Large intestine (tissue), 3 donors: ENCODE measurements at regions not wholly inside any gene's neighbourhood (a gene's known extent, or its start where the extent isn't known, plus 50 kb on each side); places are given as distances from the start of the nearest gene placed in this dataset.
"Not testable (repeated sequence)": the region's sequence is repeated elsewhere in the genome, so short reads cannot be mapped to it uniquely, and the experiment has no call there.

Source experiments
- DNase-seq, 2 donors: peaks; one replicate each; pipeline versions ENCODE4 v3.0.0 to v3.0.0-alpha.2; 2013
- H3K27ac ChIP-seq: one replicate; pipeline ENCODE4 v1.5.1; 2013; ENCODE audit warnings: low read length
- H3K27me3 ChIP-seq: 2 replicates; pipeline ENCODE4 v1.6.1; 2013; ENCODE audit warnings: low read length; ENCODE audit not compliant: control insufficient read depth, insufficient read depth
- H3K36me3 ChIP-seq: 2 replicates; pipeline ENCODE4 v1.6.1; 2013; ENCODE audit warnings: low read length; ENCODE audit not compliant: control insufficient read depth, insufficient read depth
- H3K4me1 ChIP-seq: one replicate; pipeline ENCODE4 v1.6.1; 2013; ENCODE audit warnings: low read length; ENCODE audit not compliant: control insufficient read depth, insufficient read depth
- H3K4me3 ChIP-seq: one replicate; pipeline ENCODE4 v1.5.1; 2013; ENCODE audit warnings: low read length
- H3K9me3 ChIP-seq: one replicate; pipeline ENCODE4 v1.6.1; 2013; ENCODE audit warnings: mild to moderate bottlenecking, low read depth, low read length, moderate library complexity; ENCODE audit not compliant: control insufficient read depth
- WGBS: methylation state at CpG from one replicate; pipeline ENCODE4 v1.1.5; 2013; ENCODE audit warnings: low lambda C conversion rate; ENCODE audit not compliant: insufficient coverage; 5-methylcytosine and 5-hydroxymethylcytosine counted together

GRCh38 chr1:185546029-185546428, 188.2 kb upstream of the HMCN1 start:
- no peak for DNase-seq
- Histone ChIP-seq H3K36me3 (no peaks in the 10 kb centered on the region), H3K27ac (no peak overlapping the region), H3K27me3 (no peaks in the 10 kb centered on the region), H3K9me3 (no peaks in the 10 kb centered on the region), H3K4me3 (no peak overlapping the region), H3K4me1 (peaks cover 9% of the 10 kb centered on the region)
- no CpG with 5 or more reads among the region's 4 CpGs for WGBS

DNA sequence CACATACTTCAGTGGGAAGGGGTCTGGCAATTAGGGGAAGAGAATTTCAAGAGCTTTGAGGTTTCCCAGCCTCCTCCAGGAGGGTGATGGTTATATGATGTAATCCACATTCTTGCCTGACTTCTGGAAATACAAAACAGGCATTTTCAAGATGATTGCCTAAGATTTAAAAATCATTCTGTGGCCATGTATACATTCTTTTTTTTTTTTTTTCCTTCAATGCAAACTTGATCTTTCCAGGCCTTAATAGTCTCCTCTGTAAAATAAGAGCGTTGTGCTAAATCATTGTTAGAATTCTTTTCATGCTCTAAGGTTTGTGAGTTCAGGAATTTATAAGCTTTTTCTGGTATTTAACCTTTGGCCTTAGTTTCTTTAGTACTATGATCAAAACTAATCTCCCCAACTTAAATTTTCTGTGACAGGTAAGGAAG, 192.3 kb upstream of the HMCN1 start:
- DNase-seq: peak in 1 of 2 donors; percentile 49
- H3K36me3 ChIP-seq: no peaks in the 10 kb centered on the region
- no peaks in the 10 kb centered on the region for H3K27me3 ChIP-seq
- H3K27ac ChIP-seq: peak overlapping the region; percentile 43
- no peak overlapping the region for H3K4me3 ChIP-seq
- H3K4me1 ChIP-seq: peaks cover 15% of the 10 kb centered on the region
- WGBS: no CpG with 5 or more reads among the region's 1 CpG
- H3K9me3 ChIP-seq: no peaks in the 10 kb centered on the region

DNA sequence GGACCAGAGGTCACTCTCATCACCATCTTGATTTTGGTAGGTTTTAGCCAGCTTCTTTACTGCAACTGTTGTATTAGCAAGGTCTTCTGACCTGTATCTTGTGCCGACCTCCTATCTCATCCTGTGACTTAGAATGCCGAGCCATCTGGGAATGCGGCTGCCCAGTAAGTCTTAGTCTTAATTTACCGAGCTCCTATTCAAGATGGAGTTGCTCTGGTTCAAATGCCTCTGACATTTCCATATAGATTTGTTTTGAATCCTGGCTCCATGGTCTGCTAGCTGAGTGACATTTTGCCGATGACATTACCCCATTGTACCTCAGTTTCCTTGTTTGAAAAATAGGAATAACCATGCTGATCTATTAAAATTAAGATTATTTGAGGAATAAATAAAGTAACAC, 193.9 kb upstream of the HMCN1 start:
- Histone ChIP-seq H3K4me1 (peaks cover 17% of the 10 kb centered on the region), H3K27me3 (no peaks in the 10 kb centered on the region), H3K4me3 (no peak overlapping the region), H3K27ac (no peak overlapping the region), H3K9me3 (no peaks in the 10 kb centered on the region), H3K36me3 (no peaks in the 10 kb centered on the region)
- no peak for DNase-seq
- WGBS: 93% methylated on average over 5 of the region's 5 CpGs

DNA sequence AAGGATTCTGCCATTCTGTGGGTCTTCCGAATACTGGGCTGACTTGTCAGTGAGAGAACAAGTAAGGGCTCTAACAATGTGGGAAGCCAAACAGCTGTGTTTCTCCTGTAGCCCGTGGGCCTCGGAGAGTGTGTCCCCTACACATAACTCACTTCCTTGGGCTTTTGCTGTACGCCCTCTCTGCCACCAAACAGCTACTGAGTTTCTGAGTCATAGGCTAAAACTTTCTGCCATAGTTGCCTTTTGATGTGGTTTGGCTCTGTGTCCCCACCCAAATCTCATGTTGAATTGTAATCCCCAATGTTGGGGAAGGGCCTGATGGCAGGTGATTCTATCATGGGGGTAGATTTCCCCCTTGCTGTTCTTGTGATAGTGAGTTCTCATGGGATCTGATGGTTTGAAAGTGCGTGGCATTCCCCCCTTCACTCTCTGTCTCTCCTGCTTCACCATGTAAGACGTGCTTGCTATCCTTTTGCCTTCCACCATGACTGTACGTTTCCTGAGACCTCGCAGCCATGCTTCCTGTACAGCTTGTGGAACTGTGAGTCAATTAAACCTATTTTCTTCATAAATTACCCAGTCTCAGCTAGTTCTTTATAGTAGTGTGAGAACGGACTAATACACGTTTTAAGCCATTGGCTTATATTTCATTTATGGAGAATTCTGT, 194.8 kb upstream of the HMCN1 start:
- Histone ChIP-seq H3K4me3 (no peak overlapping the region), H3K36me3 (no peaks in the 10 kb centered on the region), H3K27me3 (no peaks in the 10 kb centered on the region), H3K4me1 (peaks cover 17% of the 10 kb centered on the region), H3K9me3 (no peaks in the 10 kb centered on the region), H3K27ac (no peak overlapping the region)
- DNase-seq: no peak
- WGBS: 90% methylated on average over 2 of the region's 10 CpGs

DNA sequence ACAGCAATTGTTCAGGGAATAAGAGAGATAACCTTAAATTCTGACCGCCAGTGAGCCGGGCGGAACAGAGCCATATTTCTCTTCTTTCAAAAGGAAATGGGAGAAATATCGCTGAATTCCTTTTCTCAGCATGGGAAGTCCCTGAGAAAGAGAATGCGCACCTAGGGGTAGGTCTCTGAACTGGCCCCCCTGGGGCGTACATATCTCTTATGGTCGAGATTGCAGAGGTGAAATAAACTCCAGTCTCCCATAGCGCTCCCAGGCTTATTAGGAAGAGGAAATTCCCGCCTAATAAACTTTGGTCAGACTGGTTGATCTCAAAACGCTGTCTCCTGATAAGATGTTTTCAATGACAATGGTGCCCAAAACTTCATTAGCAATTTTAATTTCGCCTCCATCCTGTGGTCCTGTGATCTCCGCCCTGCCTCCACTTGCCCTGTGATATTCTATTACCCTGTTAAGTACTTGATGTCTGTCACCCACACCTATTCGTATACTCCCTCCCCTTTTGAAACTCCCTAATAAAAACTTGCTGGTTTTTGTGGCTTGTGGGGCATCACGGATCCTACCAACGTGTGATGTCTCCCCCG, 195.8 kb upstream of the HMCN1 start:
- not testable (repeated sequence) for H3K36me3 ChIP-seq, H3K4me3 ChIP-seq, DNase-seq, H3K9me3 ChIP-seq, H3K27me3 ChIP-seq
- WGBS: no CpG with 5 or more reads among the region's 16 CpGs
- Histone ChIP-seq H3K27ac (peak overlapping the region; percentile 83), H3K4me1 (peaks cover 17% of the 10 kb centered on the region)

DNA sequence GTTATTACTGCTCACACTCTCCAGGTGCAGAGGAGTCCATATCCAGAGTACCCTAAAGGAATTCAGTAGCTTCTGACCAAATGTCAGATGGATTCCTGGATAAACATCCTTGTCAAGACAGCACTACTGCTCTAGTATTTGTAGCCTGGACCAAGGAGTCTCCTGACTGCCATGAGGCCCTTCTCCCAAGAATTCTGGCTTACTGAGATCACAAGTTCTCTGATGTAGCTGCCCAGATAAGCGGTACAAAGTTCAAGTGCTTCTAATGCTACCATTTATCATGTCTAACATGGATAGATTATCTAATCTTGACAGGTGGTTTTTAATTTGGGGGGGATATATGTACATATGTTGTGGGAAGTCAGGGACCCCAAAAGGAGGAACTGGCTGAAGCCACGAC, 196.6 kb upstream of the HMCN1 start:
- no peaks in the 10 kb centered on the region for H3K36me3 ChIP-seq
- H3K27ac ChIP-seq: peak overlapping the region; percentile 83
- DNase-seq: peak; percentile 81 to 89
- no peak overlapping the region for H3K4me3 ChIP-seq
- WGBS: 33% methylated on average over 1 of the region's 2 CpGs
- no peaks in the 10 kb centered on the region for H3K9me3 ChIP-seq
- H3K4me1 ChIP-seq: peaks cover 14% of the 10 kb centered on the region
- H3K27me3 ChIP-seq: no peaks in the 10 kb centered on the region

GRCh38 chr1:185536165-185536920, 197.8 kb upstream of the HMCN1 start:
- Histone ChIP-seq H3K9me3 (no peaks in the 10 kb centered on the region), H3K27me3 (no peaks in the 10 kb centered on the region), H3K4me3 (no peak overlapping the region), H3K4me1 (peaks cover 8% of the 10 kb centered on the region), H3K36me3 (no peaks in the 10 kb centered on the region), H3K27ac (peak overlapping the region; percentile 83)
- 100% methylated on average over 2 of the region's 3 CpGs for WGBS
- DNase-seq: no peak

DNA sequence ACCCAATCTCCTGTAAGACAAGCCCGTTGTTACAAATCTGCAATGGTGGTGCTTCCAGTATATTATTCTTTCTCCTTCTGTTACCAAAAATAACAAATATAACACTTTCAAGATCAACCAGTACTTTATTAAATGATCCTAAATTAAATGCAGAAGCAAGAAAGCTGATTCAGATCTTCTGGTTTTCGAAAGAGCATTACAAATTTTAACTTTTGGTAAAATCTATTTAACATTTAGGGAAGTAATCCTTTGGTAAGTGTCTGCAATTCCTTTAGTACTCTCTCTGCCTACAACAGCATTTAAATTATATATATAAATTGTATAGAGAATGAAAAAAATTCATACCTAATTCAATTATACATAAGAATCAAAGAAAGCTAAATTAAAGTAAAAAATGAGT, 198.6 kb upstream of the HMCN1 start:
- Histone ChIP-seq H3K27me3 (no peaks in the 10 kb centered on the region), H3K4me3 (no peak overlapping the region), H3K36me3 (no peaks in the 10 kb centered on the region), H3K4me1 (peaks cover 8% of the 10 kb centered on the region), H3K27ac (no peak overlapping the region), H3K9me3 (no peaks in the 10 kb centered on the region)
- DNase-seq: no peak
- 100% methylated on average over 1 of the region's 2 CpGs for WGBS

GRCh38 chr1:185534801-185535200, 199.4 kb upstream of the HMCN1 start:
- no peak overlapping the region for H3K27ac ChIP-seq
- H3K36me3 ChIP-seq: no peaks in the 10 kb centered on the region
- 75% methylated on average over 4 of the region's 6 CpGs for WGBS
- H3K9me3 ChIP-seq: no peaks in the 10 kb centered on the region
- no peak for DNase-seq
- no peak overlapping the region for H3K4me3 ChIP-seq
- peaks cover 8% of the 10 kb centered on the region for H3K4me1 ChIP-seq
- no peaks in the 10 kb centered on the region for H3K27me3 ChIP-seq

DNA sequence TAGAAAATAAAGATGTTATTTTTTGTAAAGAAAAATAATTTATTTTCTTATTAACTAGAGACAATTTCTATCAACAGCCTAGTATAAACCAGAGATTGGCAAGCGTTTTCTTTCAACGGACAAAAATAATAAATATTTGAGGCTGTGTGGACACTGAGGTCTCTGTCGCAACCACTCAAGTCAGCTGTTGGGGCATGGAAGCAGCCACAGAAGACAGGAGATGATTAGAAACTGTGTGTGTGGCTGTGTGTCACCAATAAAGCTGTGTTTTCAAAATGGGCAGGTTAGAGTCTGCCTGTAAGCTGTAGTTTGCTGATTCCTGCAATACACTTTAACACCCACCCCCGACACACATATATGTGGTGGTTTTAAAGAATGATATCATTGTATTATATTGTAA, 200.6 kb upstream of the HMCN1 start:
- Histone ChIP-seq H3K36me3 (no peaks in the 10 kb centered on the region), H3K27me3 (no peaks in the 10 kb centered on the region), H3K4me3 (no peak overlapping the region), H3K4me1 (peaks cover 8% of the 10 kb centered on the region), H3K9me3 (no peaks in the 10 kb centered on the region), H3K27ac (no peak overlapping the region)
- no peak for DNase-seq
- WGBS: no CpG with 5 or more reads among the region's 4 CpGs
